Heart left ventricle (tissue), 16 donors: ENCODE measurements at regions not wholly inside any gene's neighbourhood (a gene's known extent, or its start where the extent isn't known, plus 50 kb on each side); places are given as distances from the start of the nearest gene placed in this dataset.

Experiments
- ATAC-seq, 4 donors: fragments of 200-7000 bp; cut with Tn5 transposase; one replicate each; pipeline ENCODE4 v1.9.1; 2020 to 2022; ENCODE audit warnings: moderate library complexity in 4 of 4, mild to moderate bottlenecking in 3 of 4, moderate number of reproducible peaks in 1 of 4
- DNase-seq, 5 donors: peaks; one replicate each; pipeline ENCODE4 v3.0.0-alpha.2; 2020
- H3K27ac ChIP-seq, 12 donors: fragments of 200-600 bp; sonication (generic) in 4 of 12; one replicate each; pipeline versions ENCODE4 v1.5.0 to v1.8.0; 2016 to 2022; ENCODE audit warnings: mild to moderate bottlenecking in 2 of 12
- H3K27me3 ChIP-seq, 9 donors: fragments of 200-600 bp; sonication (generic) in 2 of 9; one replicate each; pipeline versions ENCODE4 v1.5.1 to v1.8.0; 2016 to 2022; ENCODE audit warnings: mild to moderate bottlenecking in 3 of 9
- H3K36me3 ChIP-seq, 9 donors: fragments of 200-600 bp; sonication (generic) in 2 of 9; one replicate each; pipeline versions ENCODE4 v1.5.0 to v1.8.0; 2018 to 2022; ENCODE audit warnings: mild to moderate bottlenecking in 2 of 9
- H3K4me1 ChIP-seq, 12 donors: fragments of 200-600 bp; sonication (generic) in 4 of 12; one replicate each; pipeline versions ENCODE4 v1.5.0 to v1.8.0; 2016 to 2022; ENCODE audit warnings: mild to moderate bottlenecking in 3 of 12
- H3K4me3 ChIP-seq, 12 donors: fragments of 200-600 bp; sonication (generic) in 4 of 12; one replicate each; pipeline versions ENCODE4 v1.5.0 to v1.8.0; 2017 to 2022; ENCODE audit warnings: mild to moderate bottlenecking in 9 of 12, moderate library complexity in 4 of 12
- H3K9me3 ChIP-seq, 12 donors: fragments of 200-600 bp; sonication (generic) in 4 of 12; one replicate each; pipeline versions ENCODE4 v1.5.0 to v1.8.0; 2016 to 2022; ENCODE audit warnings: mild to moderate bottlenecking in 1 of 12
- CTCF ChIP-seq, 12 donors: fragments of 200-600 bp; sonication (generic) in 4 of 12; IDR thresholded peaks; one replicate each; pipeline versions ENCODE4 v1.5.0 to v1.8.0; 2018 to 2022; ENCODE audit warnings: antibody characterized with exemption in 12 of 12, mild to moderate bottlenecking in 5 of 12
- POLR2A ChIP-seq, 2 donors: fragments of 450-650 bp; IDR thresholded peaks; one replicate each; pipeline ENCODE4 v1.6.1; 2017; ENCODE audit warnings: antibody characterized with exemption in 2 of 2, mild to moderate bottlenecking in 2 of 2, moderate library complexity in 2 of 2
- WGBS, 4 donors: extraction: QIAGEN DNeasy Blood & Tissue Kit in 2 of 4; methylation state at CpG; one replicate each; pipeline versions ENCODE4 v1.1.5 to v1.1.7; 2013 to 2018; 5-methylcytosine and 5-hydroxymethylcytosine counted together
- intact Hi-C, 10 donors: fragments of 100-400 bp; cut with DNase I; formaldehyde crosslinking; loops; one replicate each; pipeline versions ENCODE4 v1.11.1 to v1.14.2; 2022
- donor health status: ischemic (EF 13 %, LVEDD 7.1; RV severe dilation, severe dysfunction).
- donor health status: healthy with polysubstance abuse.
- donor health status: DM: no; HTN: yes; CAD: no.
- donor health status: DM: no; HTN: no; CAD: no.
- donor health status: ischemic (EF 25% LVEDD 6.9; RV normal size, moderate dysfunction).
- donor health status: ischemic (EF 25% LVEDD 5.7; RV mildly dilated, moderate dysfunction).
- donor health status: healthy.
- donor health status: DM: yes; HTN: yes; CAD: no.
- donor health status: ischemic (EF 35%, LVEDD 5.7; RV mildly dilated, moderate dysfunction).
- donor health status: nonischemic (EF 11% LVEDD 7.7; RV severe dilation, severe dysfunction).
- donor health status: DM: yes; HTN: yes; CAD: no.
- donor health status: PGD.
- donor health status: ischemic (EF 29% LVEDD 5.4; RV normal size, mild dysfunction).
- donor health status: nonischemic (EF 23%, LVEDD 6.1; RV moderate dilation, normal function).

- Histone ChIP-seq H3K27ac (no peak overlapping the region), H3K36me3 (no peaks in the 10 kb centered on the region), H3K27me3 (peaks cover 0 to 10% (median 3%) of the 10 kb centered on the region in 9 donors), H3K4me1 (no peaks in the 10 kb centered on the region), H3K9me3 (no peaks in the 10 kb centered on the region), H3K4me3 (no peak overlapping the region)
- ATAC-seq (peak in 1 of 4 donors; percentile 51), DNase-seq (peak in 1 of 5 donors; percentile 2)
- no peak for TF ChIP-seq POLR2A (IDR thresholded peaks at IDR 0.05)
- TF ChIP-seq CTCF (IDR thresholded peaks at IDR 0.05) = no peak
- intact Hi-C loops = no loop called here
- 36 to 43% (median 38%) methylated on average over 4 of the region's 4 CpGs for WGBS, 4 donors
Measured at GRCh38 chr3:10558736-10559135, 53.4 kb upstream of the ATP2B2 start.

- DNase-seq (peak in 1 of 5 donors; percentile 8), ATAC-seq (no peak)
- 81 to 88% (median 84%) methylated on average over 14 of the region's 14 CpGs for WGBS, 4 donors
- no peaks in the 10 kb centered on the region for H3K4me1 ChIP-seq
- no peaks in the 10 kb centered on the region for H3K36me3 ChIP-seq
- no peaks in the 10 kb centered on the region for H3K9me3 ChIP-seq
- H3K27ac ChIP-seq = no peak overlapping the region
- peaks cover 0 to 14% (median 3%) of the 10 kb centered on the region in 9 donors for H3K27me3 ChIP-seq
- H3K4me3 ChIP-seq = no peak overlapping the region
- TF ChIP-seq POLR2A (IDR thresholded peaks at IDR 0.05) (no peak), CTCF (IDR thresholded peaks at IDR 0.05) (no peak)
- intact Hi-C loops = no loop called here
Measured at GRCh38 chr3:10560060-10560861, 54.9 kb upstream of the ATP2B2 start.

- intact Hi-C loops = no loop called here
- WGBS, 4 donors = 73 to 81% (median 77%) methylated on average over 7 of the region's 7 CpGs
- Histone ChIP-seq H3K27ac (no peak overlapping the region), H3K4me3 (no peak overlapping the region), H3K27me3 (peaks cover 0 to 11% (median 3%) of the 10 kb centered on the region in 9 donors), H3K9me3 (no peaks in the 10 kb centered on the region), H3K4me1 (no peaks in the 10 kb centered on the region), H3K36me3 (no peaks in the 10 kb centered on the region)
- no peak for TF ChIP-seq POLR2A (IDR thresholded peaks at IDR 0.05)
- TF ChIP-seq CTCF (IDR thresholded peaks at IDR 0.05) = no peak
- DNase-seq (peak in 1 of 5 donors; percentile 2), ATAC-seq (no peak)
Measured at GRCh38 chr3:10561162-10561945, 56.0 kb upstream of the ATP2B2 start.

GRCh38 chr3:10561946-10562560, 56.7 kb upstream of the ATP2B2 start:
- Histone ChIP-seq H3K4me1 (no peaks in the 10 kb centered on the region), H3K4me3 (no peak overlapping the region), H3K9me3 (no peaks in the 10 kb centered on the region), H3K36me3 (no peaks in the 10 kb centered on the region), H3K27ac (no peak overlapping the region), H3K27me3 (peaks cover 0 to 11% (median under 1%) of the 10 kb centered on the region in 9 donors)
- TF ChIP-seq CTCF (IDR thresholded peaks at IDR 0.05) (no peak), POLR2A (IDR thresholded peaks at IDR 0.05) (no peak)
- peak in 1 of 5 donors; percentile 4 for DNase-seq
- ATAC-seq = peak in 1 of 4 donors; percentile 33
- 54 to 66% (median 56%) methylated on average over 4 of the region's 4 CpGs for WGBS, 4 donors
- intact Hi-C loops = no loop called here
